GM23248 (cell line): ENCODE measurements at regions not wholly inside any gene's neighbourhood (a gene's known extent, or its start where the extent isn't known, plus 50 kb on each side); places are given as distances from the start of the nearest gene placed in this dataset.

Experiments used
- EZH2 ChIP-seq: fragments of 200-600 bp; sonication (generic); IDR thresholded peaks from 2 replicates; pipeline ENCODE4 v1.6.1; 2018; ENCODE audit warnings: antibody characterized with exemption, mild to moderate bottlenecking; ENCODE audit not compliant: insufficient read depth, poor library complexity, severe bottlenecking
- EZH2phosphoT487 ChIP-seq: fragments of 200-600 bp; sonication (generic); IDR thresholded peaks from 2 replicates; pipeline ENCODE4 v1.6.1; 2018; ENCODE audit warnings: antibody characterized with exemption, moderate library complexity, mild to moderate bottlenecking, low read depth; ENCODE audit not compliant: insufficient read depth

- TF ChIP-seq EZH2 (no peak), EZH2phosphoT487 (no peak)
These were observed 203.1 kb upstream of the NDST3 start for GRCh38 chr4:117831060-117831683.
